GM23338 (cell line): ENCODE measurements at regions not wholly inside any gene's neighbourhood (a gene's known extent, or its start where the extent isn't known, plus 50 kb on each side); places are given as distances from the start of the nearest gene placed in this dataset.

Experiments used
- ATAC-seq: fragments of 200-7000 bp; cut with Tn5 transposase; 3 replicates; pipeline ENCODE4 v1.9.1; 2020
- DNase-seq: peaks from one replicate; pipeline ENCODE4 v3.0.0-alpha.2; 2015; ENCODE audit warnings: low spot score
- H2AFZ ChIP-seq: fragments of 200-600 bp; sonication (generic); 2 replicates; pipeline ENCODE4 v1.8.0; 2016; ENCODE audit warnings: antibody characterized with exemption, mild to moderate bottlenecking, moderate library complexity
- H3F3A ChIP-seq: fragments of 200-600 bp; sonication (generic); replicated peaks from 2 replicates; pipeline ENCODE4 v1.8.0; 2017; ENCODE audit warnings: antibody characterized with exemption, mixed run types, low read depth
- H3K27ac ChIP-seq: fragments of 200-600 bp; sonication (generic); 2 replicates; pipeline ENCODE4 v1.6.1; 2016; ENCODE audit warnings: low read depth
- H3K27me3 ChIP-seq: fragments of 200-600 bp; sonication (generic); 2 replicates; pipeline ENCODE4 v1.8.0; 2016; ENCODE audit warnings: mild to moderate bottlenecking, mixed run types, moderate library complexity; ENCODE audit not compliant: insufficient read depth
- H3K36me3 ChIP-seq: fragments of 200-600 bp; sonication (generic); 2 replicates; pipeline ENCODE4 v1.8.0; 2016; ENCODE audit warnings: mild to moderate bottlenecking; ENCODE audit not compliant: insufficient read depth
- H3K4me1 ChIP-seq: fragments of 200-600 bp; sonication (generic); 2 replicates; pipeline ENCODE4 v1.8.0; 2016; ENCODE audit warnings: mild to moderate bottlenecking, moderate library complexity; ENCODE audit not compliant: insufficient read depth
- H3K4me2 ChIP-seq: fragments of 200-600 bp; sonication (generic); 2 replicates; pipeline ENCODE4 v1.7.1; 2017; ENCODE audit warnings: mixed run types
- H3K4me3 ChIP-seq: fragments of 200-600 bp; sonication (generic); 2 replicates; pipeline ENCODE4 v1.6.1; 2016; ENCODE audit warnings: mixed run types
- H3K79me2 ChIP-seq: fragments of 200-600 bp; sonication (generic); replicated peaks from 2 replicates; pipeline ENCODE4 v1.8.0; 2017; ENCODE audit warnings: mild to moderate bottlenecking; ENCODE audit not compliant: insufficient read depth
- H3K9me2 ChIP-seq: fragments of 200-600 bp; sonication (generic); 2 replicates; pipeline ENCODE4 v1.8.0; 2017; ENCODE audit not compliant: insufficient read depth
- H4K20me1 ChIP-seq: fragments of 200-600 bp; sonication (generic); replicated peaks from 2 replicates; pipeline ENCODE4 v1.8.0; 2017; ENCODE audit warnings: mild to moderate bottlenecking; ENCODE audit not compliant: insufficient read depth
- H3K27ac Mint-ChIP-seq: 2 replicates; pipeline ENCODE4 v1.8.0; 2020; ENCODE audit warnings: inconsistent platforms, mild to moderate bottlenecking, moderate library complexity, mixed read lengths
- H3K27me3 Mint-ChIP-seq: 3 replicates; pipeline ENCODE4 v1.8.0; 2022; ENCODE audit warnings: low read depth, mild to moderate bottlenecking, moderate library complexity, mixed read lengths, inconsistent platforms; ENCODE audit not compliant: insufficient read depth, poor library complexity
- H3K36me3 Mint-ChIP-seq: 3 replicates; pipeline ENCODE4 v1.8.0; 2021; ENCODE audit warnings: low read depth, mild to moderate bottlenecking, inconsistent platforms, moderate library complexity, mixed read lengths
- H3K4me1 Mint-ChIP-seq: 3 replicates; pipeline ENCODE4 v1.8.0; 2020; ENCODE audit warnings: mild to moderate bottlenecking, inconsistent platforms, mixed read lengths
- H3K4me3 Mint-ChIP-seq: 3 replicates; pipeline ENCODE4 v1.8.0; 2021; ENCODE audit warnings: moderate library complexity, mild to moderate bottlenecking, inconsistent platforms, mixed read lengths
- H3K9me3 Mint-ChIP-seq: 3 replicates; pipeline ENCODE4 v1.8.0; 2020; ENCODE audit warnings: moderate library complexity, mild to moderate bottlenecking, inconsistent platforms, mixed read lengths
- CREB1 ChIP-seq: fragments of 250-450 bp; sonication (Bioruptor Pico); IDR thresholded peaks from 2 replicates; pipeline ENCODE4 v1.5.0; 2020; ENCODE audit warnings: low read depth, mild to moderate bottlenecking, moderate library complexity
- CTCF ChIP-seq, 2 experiments: fragments of 200-600 bp in 1 of 2; sonication (generic) in 1 of 2; conservative IDR thresholded peaks; 2 replicates each; pipeline versions ENCODE4 v1.5.1 to v1.6.1; 2016 to 2017; ENCODE audit warnings: antibody characterized with exemption in 2 of 2, low read depth in 2 of 2, mild to moderate bottlenecking in 2 of 2, moderate library complexity in 1 of 2
- ETS1 ChIP-seq: IDR thresholded peaks from 2 replicates; pipeline ENCODE4 v1.6.1; 2016; ENCODE audit warnings: antibody characterized with exemption
- EZH2 ChIP-seq: fragments of 200-600 bp; sonication (generic); IDR thresholded peaks from one replicate; pipeline ENCODE4 v1.8.0; 2017; ENCODE audit warnings: antibody characterized with exemption, mild to moderate bottlenecking, low read depth; ENCODE audit not compliant: unreplicated experiment
- EZH2phosphoT487 ChIP-seq: fragments of 200-600 bp; sonication (generic); IDR thresholded peaks from one replicate; pipeline ENCODE4 v1.8.1; 2018; ENCODE audit warnings: antibody characterized with exemption; ENCODE audit not compliant: unreplicated experiment
- JUNB ChIP-seq: IDR thresholded peaks from one replicate; pipeline ENCODE4 v1.6.1; 2016; ENCODE audit warnings: antibody characterized with exemption; ENCODE audit not compliant: unreplicated experiment
- NANOG ChIP-seq: IDR thresholded peaks from 2 replicates; pipeline ENCODE4 v1.6.1; 2016; ENCODE audit warnings: antibody characterized with exemption, borderline replicate concordance
- POLR2AphosphoS5 ChIP-seq: IDR thresholded peaks from 2 replicates; pipeline ENCODE4 v1.6.1; 2016; ENCODE audit warnings: antibody characterized with exemption, low read depth
- REST ChIP-seq: IDR thresholded peaks from one replicate; pipeline ENCODE4 v1.6.1; 2018; ENCODE audit warnings: antibody characterized with exemption; ENCODE audit not compliant: unreplicated experiment
- STAT1 ChIP-seq: IDR thresholded peaks from one replicate; pipeline ENCODE4 v1.6.1; 2016; ENCODE audit warnings: antibody characterized with exemption; ENCODE audit not compliant: unreplicated experiment
- ZNF114 ChIP-seq: fragments of 250-450 bp; sonication (Bioruptor Pico); IDR thresholded peaks from 2 replicates; pipeline ENCODE4 v1.5.0; 2020; ENCODE audit warnings: mild to moderate bottlenecking, moderate library complexity
- ZNF331 ChIP-seq: fragments of 250-450 bp; sonication (Bioruptor Pico); IDR thresholded peaks from 2 replicates; pipeline ENCODE4 v1.5.0; 2020; ENCODE audit warnings: low read depth, mild to moderate bottlenecking, moderate library complexity
- ZNF462 ChIP-seq: fragments of 250-450 bp; sonication (Bioruptor Pico); IDR thresholded peaks from 2 replicates; pipeline ENCODE4 v1.5.0; 2020; ENCODE audit warnings: mild to moderate bottlenecking, moderate library complexity

GRCh38 chr7:131145770-131146169 is 181.9 kb upstream of the MKLN1 start:
- no peaks in the 10 kb centered on the region; the same call in 2 of the 3 replicates for H3K4me1 Mint-ChIP-seq
- H3K9me3 Mint-ChIP-seq = peaks cover 11% of the 10 kb centered on the region; the same call in 2 of the 3 replicates
- no peak overlapping the region for H3K4me2 ChIP-seq
- no peak overlapping the region for H3K27ac Mint-ChIP-seq
- no peak for DNase-seq
- no peaks in the 10 kb centered on the region for H3F3A ChIP-seq
- no peaks in the 10 kb centered on the region for H4K20me1 ChIP-seq
- H3K27ac ChIP-seq = no peak overlapping the region
- H3K4me1 ChIP-seq = no peaks in the 10 kb centered on the region
- no peaks in the 10 kb centered on the region for H3K36me3 ChIP-seq
- no peak overlapping the region for H3K4me3 ChIP-seq
- H3K79me2 ChIP-seq = no peaks in the 10 kb centered on the region
- H3K4me3 Mint-ChIP-seq = no peak overlapping the region
- no peak for TF ChIP-seq STAT1
- TF ChIP-seq CREB1 (CRISPR knock-in tag) = no peak
- TF ChIP-seq NANOG = no peak
- TF ChIP-seq ZNF462 (CRISPR knock-in tag) = no peak
- TF ChIP-seq POLR2AphosphoS5 = no peak
- no peak for TF ChIP-seq EZH2
- TF ChIP-seq REST = no peak
- TF ChIP-seq CTCF (conservative IDR thresholded peaks at IDR 0.05; ENCODE audit: low read depth in 2 of 2) = no peak
- no peak for TF ChIP-seq EZH2phosphoT487
- no peak for TF ChIP-seq JUNB
- TF ChIP-seq ZNF114 = no peak
- no peak for TF ChIP-seq ETS1
- no peak for TF ChIP-seq ZNF331
- no peaks in the 10 kb centered on the region for H3K27me3 Mint-ChIP-seq
- H3K27me3 ChIP-seq = no peaks in the 10 kb centered on the region
- H3K36me3 Mint-ChIP-seq = peaks cover 13% of the 10 kb centered on the region
- no peak overlapping the region for H2AFZ ChIP-seq
- no peak for ATAC-seq
- peaks cover 3% of the 10 kb centered on the region; the same call in 1 of the 2 replicates for H3K9me2 ChIP-seq
